ENCODE measurements at regions not wholly inside any gene's neighbourhood (a gene's known extent, or its start where the extent isn't known, plus 50 kb on each side); places are given as distances from the start of the nearest gene placed in this dataset.

GRCh38 chr18:59765343-59765742, 68.1 kb upstream of the CCBE1 start:
- H3F3A ChIP-seq (ENCODE audit: low read depth) = no peaks in the 10 kb centered on the region
- H3K79me2 ChIP-seq (ENCODE audit: insufficient read depth, low read length) = no peaks in the 10 kb centered on the region
- no peaks in the 10 kb centered on the region for H3K27me3 ChIP-seq (ENCODE audit: insufficient read depth, low read length, poor library complexity, severe bottlenecking)
- H3K4me1 ChIP-seq (ENCODE audit: insufficient read depth, low read length, poor library complexity, severe bottlenecking) = no peaks in the 10 kb centered on the region
- H2AFZ ChIP-seq (ENCODE audit: low read length) = no peak overlapping the region
- no peaks in the 10 kb centered on the region for H4K20me1 ChIP-seq (ENCODE audit: insufficient read depth, low read length, poor library complexity, severe bottlenecking)
- H3K9me3 ChIP-seq (ENCODE audit: insufficient read depth, low read depth, low read length) = no peaks in the 10 kb centered on the region
- no peak for TF ChIP-seq EZH2phosphoT487 (IDR thresholded peaks at IDR 0.05; ENCODE audit: borderline replicate concordance)
- TF ChIP-seq CTCF (conservative IDR thresholded peaks at IDR 0.05; ENCODE audit: low read length) = no peak
- H3K9me2 ChIP-seq (replicated peaks; ENCODE audit: low read depth, low read length) = no peaks in the 10 kb centered on the region
- H3K9ac ChIP-seq (ENCODE audit: low read depth, low read length, poor library complexity, severe bottlenecking) = no peak overlapping the region
- H3K4me3 ChIP-seq (ENCODE audit: low read length, poor library complexity, severe bottlenecking) = no peak overlapping the region
- no peaks in the 10 kb centered on the region for H3K36me3 ChIP-seq (ENCODE audit: insufficient read depth, low read length)
- no peak overlapping the region for H3K4me2 ChIP-seq (ENCODE audit: low read depth, low read length, poor library complexity, severe bottlenecking)

DNA sequence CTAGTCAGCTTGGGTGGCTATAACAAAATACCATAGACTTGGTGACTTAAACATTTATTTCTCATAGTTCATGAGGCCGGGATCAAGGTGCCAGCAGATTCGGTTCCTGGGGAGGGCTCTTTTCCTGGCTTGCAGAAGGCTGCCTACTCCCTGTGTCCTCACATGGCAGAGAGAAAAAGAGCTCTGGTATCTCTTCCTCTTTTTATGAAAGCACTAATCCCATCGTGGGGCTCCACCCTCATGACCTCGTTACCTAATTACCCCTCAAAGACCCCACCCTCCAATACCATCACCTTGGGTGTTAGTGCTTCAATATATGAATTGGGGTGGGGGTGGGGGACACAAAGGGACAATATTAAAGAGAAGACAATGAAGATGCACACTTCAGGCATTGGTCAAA, 67.1 kb upstream of the CCBE1 start:
- H3K4me2 ChIP-seq (ENCODE audit: low read depth, low read length, poor library complexity, severe bottlenecking) = no peak overlapping the region
- H3K4me3 ChIP-seq (ENCODE audit: low read length, poor library complexity, severe bottlenecking) = no peak overlapping the region
- H3K4me1 ChIP-seq (ENCODE audit: insufficient read depth, low read length, poor library complexity, severe bottlenecking) = no peaks in the 10 kb centered on the region
- H3K9me2 ChIP-seq (replicated peaks; ENCODE audit: low read depth, low read length) = no peaks in the 10 kb centered on the region
- TF ChIP-seq CTCF (conservative IDR thresholded peaks at IDR 0.05; ENCODE audit: low read length) = no peak
- TF ChIP-seq EZH2phosphoT487 (IDR thresholded peaks at IDR 0.05; ENCODE audit: borderline replicate concordance) = no peak
- no peaks in the 10 kb centered on the region for H4K20me1 ChIP-seq (ENCODE audit: insufficient read depth, low read length, poor library complexity, severe bottlenecking)
- no peak overlapping the region for H2AFZ ChIP-seq (ENCODE audit: low read length)
- H3K9ac ChIP-seq (ENCODE audit: low read depth, low read length, poor library complexity, severe bottlenecking) = no peak overlapping the region
- H3F3A ChIP-seq (ENCODE audit: low read depth) = no peaks in the 10 kb centered on the region
- H3K79me2 ChIP-seq (ENCODE audit: insufficient read depth, low read length) = no peaks in the 10 kb centered on the region
- no peaks in the 10 kb centered on the region for H3K9me3 ChIP-seq (ENCODE audit: insufficient read depth, low read depth, low read length)
- H3K27me3 ChIP-seq (ENCODE audit: insufficient read depth, low read length, poor library complexity, severe bottlenecking) = no peaks in the 10 kb centered on the region
- H3K36me3 ChIP-seq (ENCODE audit: insufficient read depth, low read length) = no peaks in the 10 kb centered on the region

GRCh38 chr18:59763541-59764136, 66.4 kb upstream of the CCBE1 start:
- no peaks in the 10 kb centered on the region for H3K79me2 ChIP-seq (ENCODE audit: insufficient read depth, low read length)
- no peak overlapping the region for H3K9ac ChIP-seq (ENCODE audit: low read depth, low read length, poor library complexity, severe bottlenecking)
- no peaks in the 10 kb centered on the region for H3K9me2 ChIP-seq (replicated peaks; ENCODE audit: low read depth, low read length)
- TF ChIP-seq EZH2phosphoT487 (IDR thresholded peaks at IDR 0.05; ENCODE audit: borderline replicate concordance) (no peak), CTCF (conservative IDR thresholded peaks at IDR 0.05; ENCODE audit: low read length) (no peak)
- no peaks in the 10 kb centered on the region for H3K4me1 ChIP-seq (ENCODE audit: insufficient read depth, low read length, poor library complexity, severe bottlenecking)
- no peaks in the 10 kb centered on the region for H3K9me3 ChIP-seq (ENCODE audit: insufficient read depth, low read depth, low read length)
- H3K4me3 ChIP-seq (ENCODE audit: low read length, poor library complexity, severe bottlenecking) = no peak overlapping the region
- no peaks in the 10 kb centered on the region for H4K20me1 ChIP-seq (ENCODE audit: insufficient read depth, low read length, poor library complexity, severe bottlenecking)
- no peak overlapping the region for H2AFZ ChIP-seq (ENCODE audit: low read length)
- no peaks in the 10 kb centered on the region for H3K36me3 ChIP-seq (ENCODE audit: insufficient read depth, low read length)
- no peak overlapping the region for H3K4me2 ChIP-seq (ENCODE audit: low read depth, low read length, poor library complexity, severe bottlenecking)
- no peaks in the 10 kb centered on the region for H3F3A ChIP-seq (ENCODE audit: low read depth)
- H3K27me3 ChIP-seq (ENCODE audit: insufficient read depth, low read length, poor library complexity, severe bottlenecking) = no peaks in the 10 kb centered on the region

All from Loucy (cell line).